ENCODE measurements at regions not wholly inside any gene's neighbourhood (a gene's known extent, or its start where the extent isn't known, plus 50 kb on each side); places are given as distances from the start of the nearest gene placed in this dataset.

- no peak for TF ChIP-seq CTCF (IDR thresholded peaks at IDR 0.05)
- no peak for TF ChIP-seq POLR2A (IDR thresholded peaks at IDR 0.05)
These were observed 52.6 kb upstream of the KATNAL1 start for GRCh38 chr13:30359991-30360390.

Data from heart left ventricle (tissue), 13 donors.